ENCODE measurements at regions not wholly inside any gene's neighbourhood (a gene's known extent, or its start where the extent isn't known, plus 50 kb on each side); places are given as distances from the start of the nearest gene placed in this dataset.
"Not testable (repeated sequence)": the region's sequence is repeated elsewhere in the genome, so short reads cannot be mapped to it uniquely, and the experiment has no call there.

DNA sequence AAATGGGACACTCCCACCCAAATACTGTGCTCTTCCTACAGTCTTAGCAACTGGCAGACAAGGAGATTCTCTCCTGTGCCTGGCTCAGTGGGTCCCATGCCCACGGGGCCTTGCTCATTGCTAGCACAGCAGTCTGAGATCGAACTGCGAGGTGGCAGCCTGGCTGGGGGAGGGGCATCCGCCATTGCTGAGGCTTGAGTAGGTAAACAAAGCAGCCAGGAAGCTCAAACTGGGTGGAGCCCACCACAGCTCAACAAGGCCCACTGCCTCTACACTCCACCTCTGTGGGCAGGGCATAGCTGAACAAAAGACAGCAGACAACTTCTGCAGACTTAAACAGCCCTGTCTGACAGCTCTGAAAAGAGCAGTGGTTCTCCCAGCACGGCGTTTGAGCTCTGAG, 174.8 kb downstream of the COL12A1 start:
- not testable (repeated sequence) for DNase-seq

DNA sequence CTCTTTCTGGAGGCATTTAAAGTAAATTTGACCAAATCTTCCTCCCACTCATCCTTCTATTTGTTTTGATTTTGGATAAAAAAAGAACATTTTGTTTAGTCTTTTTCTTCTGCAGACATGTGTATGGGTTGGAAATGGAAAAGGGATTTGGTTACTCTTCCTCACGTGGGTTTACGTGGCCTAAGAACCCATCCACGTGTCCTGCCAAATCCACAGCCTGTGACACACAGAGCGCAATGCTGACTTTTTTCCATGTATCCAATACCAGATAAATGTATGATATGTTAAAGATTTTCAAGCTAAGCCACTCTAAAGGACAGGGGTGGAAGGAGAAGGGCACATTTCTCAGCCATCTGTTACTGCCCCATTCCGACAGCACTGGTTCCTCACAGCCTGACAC, 176.5 kb downstream of the COL12A1 start:
- DNase-seq: no peak

- DNase-seq: no peak
Measured at GRCh38 chr6:75025371-75025770, 180.5 kb downstream of the COL12A1 start.

GRCh38 chr6:75024828-75025227, 181.0 kb downstream of the COL12A1 start:
- no peak for DNase-seq

DNA sequence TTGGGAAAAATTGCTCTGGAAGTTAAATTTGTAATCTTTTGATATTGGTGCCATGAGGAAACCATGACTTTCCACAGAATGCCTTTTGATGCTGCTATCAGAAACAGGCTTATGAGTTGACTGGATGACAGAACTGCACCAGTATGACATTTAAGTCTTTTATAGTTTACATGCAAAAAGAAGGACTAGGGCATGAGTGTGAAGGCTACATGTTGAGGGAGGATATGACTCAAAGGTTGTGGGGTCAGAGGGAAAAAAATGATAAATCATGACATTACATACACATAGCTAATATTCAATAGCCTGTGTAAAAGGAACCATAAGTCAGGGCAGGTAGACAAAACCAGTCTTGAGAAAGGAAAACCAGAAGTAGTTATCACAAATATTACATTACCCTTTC, 182.2 kb downstream of the COL12A1 start:
- DNase-seq: no peak

GRCh38 chr6:75020971-75021370, 184.9 kb downstream of the COL12A1 start:
- DNase-seq: no peak

DNA sequence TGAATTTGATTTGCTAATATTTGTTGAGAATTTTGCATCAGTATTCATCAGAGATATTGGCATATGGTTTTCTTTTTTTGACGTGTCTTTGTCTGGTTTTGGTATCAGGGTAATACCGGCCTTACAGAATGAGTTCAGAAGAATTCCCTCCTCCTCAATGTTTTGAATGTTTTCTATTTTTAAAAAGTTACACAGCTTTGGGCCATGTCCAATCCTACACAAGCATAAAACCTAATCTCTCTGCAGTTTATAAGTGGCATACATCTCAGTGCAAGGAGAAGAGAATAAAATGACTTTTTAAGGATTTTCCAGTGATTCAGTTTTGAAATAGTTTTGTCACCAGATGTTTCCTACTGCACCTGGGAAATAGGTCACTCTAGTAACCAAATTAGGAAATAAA, 185.5 kb downstream of the COL12A1 start:
- DNase-seq: no peak

GRCh38 chr6:75012018-75012417, 193.8 kb downstream of the COL12A1 start:
- DNase-seq: no peak

- not testable (repeated sequence) for DNase-seq
Measured at GRCh38 chr6:75003984-75004383, 201.9 kb downstream of the COL12A1 start.

GRCh38 chr6:74997646-74998045, 208.2 kb downstream of the COL12A1 start:
- DNase-seq: no peak

- no peak for DNase-seq
Measured at GRCh38 chr6:74993136-74993535, 212.7 kb downstream of the COL12A1 start.

DNA sequence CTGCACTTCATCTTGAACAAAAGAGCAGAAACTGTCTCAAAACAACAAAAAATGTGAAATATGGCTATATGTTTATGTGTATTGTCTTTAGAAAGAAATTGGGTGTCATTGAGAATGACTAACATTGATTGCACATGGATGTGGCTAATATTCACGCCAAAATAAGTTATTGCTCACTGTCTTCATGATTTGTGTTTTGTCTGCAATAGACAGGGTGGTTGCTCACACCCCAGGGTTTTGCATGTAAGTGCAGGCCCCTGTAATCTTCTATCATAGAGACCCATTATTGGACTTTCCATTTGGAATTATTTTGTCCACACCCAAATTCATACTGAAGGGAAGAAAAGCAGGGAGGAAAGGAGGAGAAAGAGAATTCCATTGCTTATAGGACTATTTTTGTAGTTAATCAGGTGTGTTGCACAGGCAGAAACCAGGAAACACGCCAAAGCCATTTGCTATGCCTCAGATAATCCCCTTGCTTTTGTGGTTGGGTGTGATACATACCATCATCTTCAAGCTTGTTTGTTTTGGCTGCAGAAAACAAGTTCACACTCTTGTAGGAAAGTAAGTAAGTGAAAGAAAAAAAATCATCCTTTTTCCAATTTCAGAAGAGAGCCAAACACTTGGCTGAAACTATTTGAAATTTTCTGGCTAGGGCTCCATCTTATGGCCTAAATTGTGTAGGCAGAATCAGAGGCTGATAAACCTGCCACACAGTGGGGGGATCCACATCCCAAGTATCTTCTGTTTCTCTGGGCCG, 214.1 kb downstream of the COL12A1 start:
- no peak for DNase-seq

- no peak for DNase-seq
Measured at GRCh38 chr6:74979065-74979766, 226.6 kb downstream of the COL12A1 start.

- DNase-seq: no peak
Measured at GRCh38 chr6:74976701-74977100, 229.2 kb downstream of the COL12A1 start.

GRCh38 chr6:74976026-74976425, 229.8 kb downstream of the COL12A1 start:
- DNase-seq: no peak

DNA sequence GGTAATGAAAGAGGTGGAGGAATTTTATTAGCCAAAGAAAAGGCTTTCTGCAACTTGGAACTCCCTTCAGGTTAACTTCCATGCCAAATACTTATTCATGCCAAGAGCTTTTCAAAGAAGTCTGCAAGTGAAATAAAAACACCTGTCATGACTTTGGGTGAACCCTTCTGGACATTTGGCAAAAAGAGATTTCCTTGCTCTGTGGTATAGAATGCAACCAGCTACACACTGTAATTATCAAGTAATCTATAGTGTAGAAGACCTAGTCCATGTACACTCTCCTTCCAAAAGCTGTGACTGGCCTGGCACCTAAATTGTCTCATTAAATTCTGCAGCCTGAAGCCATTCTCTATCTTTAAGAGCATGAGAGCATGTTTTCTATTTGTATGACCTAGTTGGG, 232.3 kb downstream of the COL12A1 start:
- no peak for DNase-seq

- no peak for DNase-seq
Measured at GRCh38 chr6:74971633-74972032, 234.2 kb downstream of the COL12A1 start.

DNA sequence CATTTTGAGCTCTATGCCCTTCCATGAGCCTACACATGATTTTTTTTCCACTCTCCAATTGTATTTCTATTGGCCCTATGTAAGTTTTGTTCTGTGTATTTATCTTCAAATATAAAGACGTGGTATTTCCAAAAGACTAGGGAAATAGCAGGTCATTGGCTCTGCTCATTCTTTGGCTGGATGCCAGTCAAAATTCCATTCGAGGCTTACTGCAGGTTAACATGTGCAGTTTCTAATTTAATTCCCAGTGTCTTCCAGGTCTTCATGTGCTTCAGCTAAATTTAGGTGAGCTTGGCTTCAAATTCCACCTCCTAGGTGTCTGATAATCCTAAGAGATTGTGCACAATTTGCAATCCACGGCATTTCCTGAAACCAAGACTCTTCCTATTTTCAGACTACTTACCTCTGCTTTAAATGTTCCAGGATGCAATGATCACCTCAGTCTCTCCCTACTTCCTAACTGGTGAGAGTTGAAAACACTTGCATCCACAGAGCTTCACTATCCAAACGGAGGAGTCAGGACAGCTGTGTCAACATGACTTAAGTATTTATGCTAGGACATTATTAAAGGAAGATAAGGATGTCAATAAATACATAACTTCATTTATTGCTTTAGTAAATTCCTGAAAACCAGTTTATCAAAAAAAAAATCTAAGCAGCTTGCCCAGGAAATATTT, 236.1 kb downstream of the COL12A1 start:
- DNase-seq: no peak

DNA sequence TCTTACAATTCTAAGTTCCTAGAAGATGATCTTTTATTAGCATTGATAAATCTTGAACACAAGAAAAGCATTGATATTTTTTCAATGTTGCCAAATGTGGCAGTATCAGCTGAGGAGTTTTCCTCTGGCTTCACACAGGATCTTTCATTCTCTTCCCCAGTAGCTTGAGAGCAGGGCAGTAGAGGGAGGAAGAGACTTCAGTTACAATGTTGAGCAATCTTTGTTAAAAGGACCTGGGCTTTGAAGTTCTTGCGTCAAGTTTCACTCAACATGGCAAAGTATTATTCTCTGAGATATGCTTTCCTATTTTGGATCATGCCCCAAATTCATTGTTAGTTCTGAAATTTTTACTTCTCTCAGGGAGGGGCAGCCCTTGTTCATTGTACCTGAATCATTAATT, 238.0 kb downstream of the COL12A1 start:
- no peak for DNase-seq

DNA sequence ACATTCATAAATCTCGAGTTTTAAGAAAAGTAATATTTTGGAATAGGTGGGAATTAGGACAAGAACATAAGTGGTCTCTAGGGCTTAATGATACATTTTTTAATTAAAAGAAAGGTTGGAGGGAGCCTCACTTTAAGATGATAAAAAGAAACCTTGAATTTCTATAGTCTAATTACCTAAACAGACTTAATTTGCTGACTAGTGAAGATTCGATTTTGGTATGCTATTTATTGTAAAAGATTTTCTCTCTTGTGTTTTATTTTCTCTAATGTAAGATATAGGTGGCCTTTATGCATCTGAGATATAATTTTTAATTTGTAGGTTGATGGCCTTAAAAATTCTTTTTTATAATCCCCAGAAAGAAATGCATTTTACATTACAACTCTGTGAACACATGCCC, 239.1 kb downstream of the COL12A1 start:
- no peak for DNase-seq

DNA sequence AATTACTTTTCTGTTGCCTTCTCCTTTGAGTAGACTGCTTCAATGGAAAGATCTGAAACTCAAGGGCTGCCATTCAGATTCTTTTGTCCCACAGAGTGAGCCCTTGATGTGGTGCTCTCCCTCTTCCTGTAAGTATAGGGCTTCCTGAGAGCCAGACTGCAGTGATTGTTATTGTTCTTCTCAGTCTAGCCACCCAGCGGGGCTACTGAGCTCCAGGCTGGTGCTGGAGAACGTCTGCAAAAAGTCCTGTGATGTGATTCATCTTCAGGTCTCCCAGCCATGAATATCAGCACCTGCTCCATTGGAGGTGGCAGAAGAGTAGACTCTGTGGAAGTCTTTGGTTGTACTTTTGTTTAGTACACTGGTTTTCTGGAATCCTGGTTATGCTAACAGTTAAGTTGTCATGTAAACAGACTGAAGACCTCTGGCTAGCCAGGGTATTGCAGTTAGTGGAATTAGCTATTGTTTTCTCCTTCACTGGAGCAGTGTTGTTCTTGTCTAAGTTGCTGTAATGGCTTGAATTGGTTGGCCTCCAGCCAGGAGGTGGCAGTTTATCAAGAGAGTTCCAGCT, 240.9 kb downstream of the COL12A1 start:
- DNase-seq: no peak

- DNase-seq: no peak
Measured at GRCh38 chr6:74956559-74957428, 249.1 kb downstream of the COL12A1 start.

GRCh38 chr6:74953708-74954107, 252.1 kb downstream of the COL12A1 start:
- DNase-seq: no peak

Measured in NCI-H524 treated with DMSO at 0.1 percent for 48 hours (cell line).